ENCODE measurements at regions not wholly inside any gene's neighbourhood (a gene's known extent, or its start where the extent isn't known, plus 50 kb on each side); places are given as distances from the start of the nearest gene placed in this dataset.
"Not testable (repeated sequence)": the region's sequence is repeated elsewhere in the genome, so short reads cannot be mapped to it uniquely, and the experiment has no call there.

DNA sequence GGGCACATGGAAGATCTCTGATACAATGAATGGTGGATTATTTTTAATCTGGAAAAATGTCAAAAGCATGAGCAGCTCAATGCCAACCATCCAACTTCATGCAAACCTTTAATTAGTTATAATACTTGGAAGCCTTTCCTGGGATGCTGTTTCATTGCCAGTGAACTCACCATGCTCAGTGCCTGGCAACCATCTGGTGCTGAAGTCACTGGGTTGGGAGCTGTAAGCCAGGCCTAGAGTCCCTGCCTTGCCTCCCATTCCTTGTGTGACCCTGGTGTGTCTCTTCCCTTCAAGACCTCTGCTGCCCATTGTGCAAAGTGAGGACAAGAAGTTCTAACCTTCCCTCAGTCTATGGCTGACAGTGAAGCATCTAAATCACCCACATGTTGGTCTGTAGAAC, 458.7 kb downstream of the RNF144A start:
- TF ChIP-seq, protein P1, sequence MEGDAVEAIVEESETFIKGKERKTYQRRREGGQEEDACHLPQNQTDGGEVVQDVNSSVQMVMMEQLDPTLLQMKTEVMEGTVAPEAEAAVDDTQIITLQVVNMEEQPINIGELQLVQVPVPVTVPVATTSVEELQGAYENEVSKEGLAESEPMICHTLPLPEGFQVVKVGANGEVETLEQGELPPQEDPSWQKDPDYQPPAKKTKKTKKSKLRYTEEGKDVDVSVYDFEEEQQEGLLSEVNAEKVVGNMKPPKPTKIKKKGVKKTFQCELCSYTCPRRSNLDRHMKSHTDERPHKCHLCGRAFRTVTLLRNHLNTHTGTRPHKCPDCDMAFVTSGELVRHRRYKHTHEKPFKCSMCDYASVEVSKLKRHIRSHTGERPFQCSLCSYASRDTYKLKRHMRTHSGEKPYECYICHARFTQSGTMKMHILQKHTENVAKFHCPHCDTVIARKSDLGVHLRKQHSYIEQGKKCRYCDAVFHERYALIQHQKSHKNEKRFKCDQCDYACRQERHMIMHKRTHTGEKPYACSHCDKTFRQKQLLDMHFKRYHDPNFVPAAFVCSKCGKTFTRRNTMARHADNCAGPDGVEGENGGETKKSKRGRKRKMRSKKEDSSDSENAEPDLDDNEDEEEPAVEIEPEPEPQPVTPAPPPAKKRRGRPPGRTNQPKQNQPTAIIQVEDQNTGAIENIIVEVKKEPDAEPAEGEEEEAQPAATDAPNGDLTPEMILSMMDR (IDR thresholded peaks at IDR 0.05; ENCODE audit: low read length, missing control alignments) = no peak
- DNase-seq (ENCODE audit: low read depth) = no peak
- no peak overlapping the region for H3K4me3 ChIP-seq (replicated peaks; ENCODE audit: low read depth, low read length)

DNA sequence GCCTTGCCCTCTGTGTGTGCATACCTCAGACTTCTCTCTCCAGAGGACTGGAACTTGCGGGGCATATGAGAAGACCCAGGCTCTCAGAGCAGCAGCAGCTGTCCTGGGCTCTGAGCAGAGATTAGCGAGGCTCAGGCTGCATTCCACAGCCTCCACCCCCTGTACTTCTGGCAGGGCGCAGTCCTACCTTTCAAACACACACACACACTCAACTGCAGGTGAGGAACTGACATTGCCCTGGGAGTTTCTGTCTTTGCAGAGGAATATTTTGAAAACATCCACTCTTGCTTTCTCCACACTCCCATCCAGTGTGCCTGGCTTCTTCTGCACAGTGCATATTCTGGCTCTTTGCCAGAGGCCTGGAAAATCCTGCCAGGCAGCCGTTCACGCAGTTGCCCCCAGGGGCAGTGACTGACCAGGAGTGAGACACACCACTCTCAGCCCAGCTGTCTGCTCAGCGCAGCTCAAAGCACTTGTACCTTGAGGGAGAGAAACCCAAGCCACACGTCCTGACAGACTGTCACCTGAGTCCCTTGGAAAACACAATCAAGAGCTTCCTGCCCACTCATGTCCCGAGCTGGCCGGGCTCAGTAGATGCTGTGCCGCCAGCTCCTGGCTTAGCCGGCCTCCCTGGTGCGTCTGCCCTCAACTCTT, 460.8 kb downstream of the RNF144A start:
- DNase-seq (ENCODE audit: low read depth) = no peak

DNA sequence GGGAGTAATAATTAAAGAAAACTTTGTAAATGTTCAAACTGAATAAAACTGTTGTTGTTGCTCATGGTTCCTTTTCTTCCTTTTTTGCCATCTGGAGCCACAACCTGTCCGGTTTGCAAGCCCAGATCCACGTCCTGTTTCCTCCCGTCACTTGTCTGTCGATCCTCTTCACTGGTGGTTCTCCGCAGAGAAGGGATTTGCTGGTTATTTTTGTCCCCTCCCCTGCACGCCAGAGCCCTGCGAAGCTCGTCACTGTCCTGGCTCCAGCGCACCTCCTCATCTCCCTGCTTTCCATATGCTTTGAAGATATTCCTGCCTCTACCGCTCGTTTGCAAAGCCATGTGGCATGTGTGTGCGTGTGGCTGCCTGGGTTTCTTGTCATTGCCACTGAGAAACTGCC, 461.4 kb downstream of the RNF144A start:
- DNase-seq (ENCODE audit: low read depth) = no peak
- TF ChIP-seq, protein P1 (IDR thresholded peaks at IDR 0.05; ENCODE audit: low read length, missing control alignments) = no peak
- H3K4me3 ChIP-seq (replicated peaks; ENCODE audit: low read depth, low read length) = no peak overlapping the region

More for the DNA sequence above, 460.8 kb downstream of the RNF144A start:
- TF ChIP-seq, protein P1 (IDR thresholded peaks at IDR 0.05; ENCODE audit: low read length, missing control alignments) = no peak
- no peak overlapping the region for H3K4me3 ChIP-seq (replicated peaks; ENCODE audit: low read depth, low read length)

DNA sequence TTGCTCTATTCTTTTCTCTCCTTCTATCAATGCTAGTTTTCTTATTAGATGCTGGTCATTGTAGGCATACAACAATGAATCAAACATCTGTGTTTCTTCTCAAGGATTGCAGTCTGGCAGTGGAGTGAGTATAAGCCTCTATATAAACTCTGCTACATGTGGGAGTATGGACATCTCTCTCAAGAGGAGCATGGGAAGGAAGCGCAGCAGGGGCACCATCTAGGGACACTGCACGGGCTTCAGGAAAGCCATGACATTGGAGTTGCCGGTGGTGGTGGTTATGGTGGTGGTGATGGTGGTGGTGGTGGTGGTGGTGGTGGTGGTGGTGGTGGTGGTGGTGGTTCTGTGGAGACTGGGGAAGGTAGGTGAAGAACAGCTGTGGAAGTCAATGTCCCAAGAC, 462.6 kb downstream of the RNF144A start:
- no peak for DNase-seq (ENCODE audit: low read depth)
- no peak overlapping the region for H3K4me3 ChIP-seq (replicated peaks; ENCODE audit: low read depth, low read length)
- TF ChIP-seq, protein P1 (IDR thresholded peaks at IDR 0.05; ENCODE audit: low read length, missing control alignments) = no peak

DNA sequence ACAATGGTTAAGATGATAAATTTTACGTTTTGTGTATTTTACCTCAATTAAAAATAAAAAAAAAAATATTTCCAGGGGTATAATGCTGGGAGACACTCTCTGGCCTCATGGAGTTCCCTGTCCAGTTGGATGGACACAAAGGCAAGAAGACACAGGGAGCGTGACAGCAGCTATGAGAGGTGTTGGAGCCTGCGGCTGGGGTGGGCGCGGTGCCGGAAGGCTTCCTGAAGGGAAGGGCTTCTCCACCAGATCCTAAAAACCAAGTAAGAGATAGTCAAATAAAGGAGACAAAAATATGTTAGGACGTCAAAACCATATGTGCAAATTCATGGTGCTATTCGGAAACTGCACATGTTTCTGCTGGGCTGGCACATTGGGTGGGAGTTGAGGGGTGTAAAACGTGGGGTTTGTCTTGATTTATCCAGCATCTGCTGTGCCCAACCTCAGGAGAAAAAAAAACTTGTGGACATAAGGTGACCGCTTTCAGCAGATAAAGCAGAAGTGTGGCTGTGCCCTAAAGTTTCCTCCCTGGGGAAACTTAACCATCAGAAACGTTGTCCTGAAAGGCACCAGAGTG, 467.6 kb downstream of the RNF144A start:
- DNase-seq (ENCODE audit: low read depth) = no peak

DNA sequence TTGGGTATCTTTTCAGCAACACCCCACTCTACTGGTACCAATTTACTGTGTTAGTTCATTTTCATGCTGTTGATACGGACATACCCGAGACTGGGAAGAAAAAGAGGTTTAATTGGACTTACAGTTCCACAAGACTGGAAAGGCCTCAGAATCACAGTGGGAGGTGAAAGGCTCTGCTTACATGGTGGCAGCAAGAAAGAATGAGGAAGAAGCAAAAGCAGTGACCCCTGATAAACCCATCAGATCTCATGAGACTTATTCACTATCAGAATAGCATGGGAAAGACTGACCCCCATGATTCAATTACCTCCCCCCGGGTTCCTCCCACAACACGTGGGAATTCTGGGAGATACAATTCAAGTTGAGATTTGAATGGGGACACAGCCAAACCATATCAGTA, 473.1 kb downstream of the RNF144A start:
- not testable (repeated sequence) for DNase-seq (ENCODE audit: low read depth); H3K4me3 ChIP-seq (replicated peaks; ENCODE audit: low read depth, low read length)

More for the DNA sequence above, 467.6 kb downstream of the RNF144A start:
- TF ChIP-seq, protein P1 (IDR thresholded peaks at IDR 0.05; ENCODE audit: low read length, missing control alignments) = no peak
- H3K4me3 ChIP-seq (replicated peaks; ENCODE audit: low read depth, low read length) = no peak overlapping the region

DNA sequence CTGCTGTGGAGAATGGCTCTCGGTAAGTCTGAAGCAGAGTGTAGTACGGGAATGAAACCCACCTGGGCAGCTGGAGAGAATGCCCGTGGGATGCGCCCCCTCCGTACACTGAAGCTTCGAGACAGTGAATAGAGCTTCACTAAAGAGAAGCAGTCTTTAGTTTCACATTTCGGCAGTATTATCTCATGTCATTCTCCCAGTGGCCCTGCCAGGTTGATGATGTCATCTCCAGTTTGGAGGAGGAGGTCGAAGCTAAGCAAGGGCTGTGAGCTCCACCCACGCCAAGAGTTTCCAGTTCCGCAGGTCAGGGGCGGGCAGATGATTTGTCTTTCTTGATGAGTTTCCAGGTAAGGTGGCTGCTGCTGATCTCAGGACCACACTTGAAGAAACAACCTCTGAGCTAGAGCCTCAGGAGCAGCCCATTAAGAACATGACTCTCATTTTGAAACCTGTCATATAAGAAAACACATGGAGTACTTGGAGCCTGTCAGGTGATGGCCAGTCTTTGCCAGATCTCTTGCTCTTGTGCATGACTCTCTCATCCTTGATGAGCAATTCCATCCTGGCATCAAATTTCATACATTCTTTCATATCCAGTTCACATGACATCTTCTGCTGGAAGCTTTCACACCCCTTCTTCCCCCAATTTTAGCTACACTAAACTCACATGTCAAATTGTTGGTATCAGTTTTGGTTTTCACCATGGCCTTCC, 475.0 kb downstream of the RNF144A start:
- TF ChIP-seq, protein P1 (IDR thresholded peaks at IDR 0.05; ENCODE audit: low read length, missing control alignments) = no peak

More for the DNA sequence above, 475.0 kb downstream of the RNF144A start:
- H3K4me3 ChIP-seq (replicated peaks; ENCODE audit: low read depth, low read length) = no peak overlapping the region
- no peak for DNase-seq (ENCODE audit: low read depth)

Measured in fibroblast of pulmonary artery (primary cell).